MM.1S (cell line): ENCODE measurements at regions not wholly inside any gene's neighbourhood (a gene's known extent, or its start where the extent isn't known, plus 50 kb on each side); places are given as distances from the start of the nearest gene placed in this dataset.

Experiments used
- EZH2phosphoT487 ChIP-seq: fragments of 300-600 bp; sonication (generic); IDR thresholded peaks from 2 replicates; pipeline ENCODE4 v1.6.1; 2018; ENCODE audit warnings: antibody characterized with exemption, low read length
- TF ChIP-seq, protein P1 (sequence below): fragments of 300-600 bp; sonication (generic); IDR thresholded peaks from 2 replicates; pipeline ENCODE4 v1.5.1; 2016; ENCODE audit warnings: antibody characterized with exemption, low read length, mixed read lengths

- TF ChIP-seq, protein P1, sequence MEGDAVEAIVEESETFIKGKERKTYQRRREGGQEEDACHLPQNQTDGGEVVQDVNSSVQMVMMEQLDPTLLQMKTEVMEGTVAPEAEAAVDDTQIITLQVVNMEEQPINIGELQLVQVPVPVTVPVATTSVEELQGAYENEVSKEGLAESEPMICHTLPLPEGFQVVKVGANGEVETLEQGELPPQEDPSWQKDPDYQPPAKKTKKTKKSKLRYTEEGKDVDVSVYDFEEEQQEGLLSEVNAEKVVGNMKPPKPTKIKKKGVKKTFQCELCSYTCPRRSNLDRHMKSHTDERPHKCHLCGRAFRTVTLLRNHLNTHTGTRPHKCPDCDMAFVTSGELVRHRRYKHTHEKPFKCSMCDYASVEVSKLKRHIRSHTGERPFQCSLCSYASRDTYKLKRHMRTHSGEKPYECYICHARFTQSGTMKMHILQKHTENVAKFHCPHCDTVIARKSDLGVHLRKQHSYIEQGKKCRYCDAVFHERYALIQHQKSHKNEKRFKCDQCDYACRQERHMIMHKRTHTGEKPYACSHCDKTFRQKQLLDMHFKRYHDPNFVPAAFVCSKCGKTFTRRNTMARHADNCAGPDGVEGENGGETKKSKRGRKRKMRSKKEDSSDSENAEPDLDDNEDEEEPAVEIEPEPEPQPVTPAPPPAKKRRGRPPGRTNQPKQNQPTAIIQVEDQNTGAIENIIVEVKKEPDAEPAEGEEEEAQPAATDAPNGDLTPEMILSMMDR = no peak
- TF ChIP-seq EZH2phosphoT487 = no peak
Measured at GRCh38 chr12:9405886-9406563, 197.8 kb upstream of the PZP start.
